A549 (cell line): ENCODE measurements at regions not wholly inside any gene's neighbourhood (a gene's known extent, or its start where the extent isn't known, plus 50 kb on each side); places are given as distances from the start of the nearest gene placed in this dataset.
A peak's percentile ranks its signal among the peaks of the same experiment; 100 is the strongest.

Source experiments
- ATAC-seq, 2 experiments: fragments of 200-7000 bp in 1 of 2; fragments of >200 bp in 1 of 2; cut with Nextera tagmentation in 1 of 2; cut with Tn5 transposase in 1 of 2; 3 replicates each; pipeline versions ENCODE4 v1.8.0 to v1.9.1; 2018 to 2020; ENCODE audit warnings: mild to moderate bottlenecking in 1 of 2, moderate library complexity in 1 of 2
- CTCF ChIA-PET: fragments of 300-600 bp; sonication (Branson Sonifier 250); formaldehyde crosslinking; extraction: SDS; loops from one replicate; lab custom pipeline; 2021; ENCODE audit warnings: antibody characterized with exemption, inconsistent platforms; lab: Yijun Ruan, JAX
- POLR2A ChIA-PET: fragments of 350-600 bp; formaldehyde crosslinking; extraction: SDS; loops from one replicate; lab custom pipeline; 2021; ENCODE audit warnings: antibody characterized with exemption, inconsistent platforms; lab: Yijun Ruan, JAX
- DNase-seq, 2 experiments: peaks; one replicate each; pipeline versions ENCODE4 v3.0.0 to v3.0.0-alpha.2; 2011 to 2016; ENCODE audit warnings: low read depth in 1 of 2, low spot score in 1 of 2
- FAIRE-seq: peaks from 2 replicates; lab custom pipeline; 2011; peaks lifted over from hg19 to GRCh38; lab: Jason Lieb, UNC
- H3K27ac ChIP-seq, 2 experiments: fragments of >200 bp; sonication (Bioruptor Twin); formaldehyde crosslinking; 3 replicates each; pipeline ENCODE4 v1.5.1; 2016 to 2017
- H3K4me1 ChIP-seq: fragments of >200 bp; sonication (Bioruptor Twin); formaldehyde crosslinking; 3 replicates; pipeline ENCODE4 v1.6.1; 2016
- H3K4me2 ChIP-seq: fragments of >200 bp; sonication (Bioruptor Twin); formaldehyde crosslinking; 3 replicates; pipeline ENCODE4 v1.6.1; 2016
- H3K4me3 ChIP-seq: fragments of >200 bp; sonication (Bioruptor Twin); formaldehyde crosslinking; 3 replicates; pipeline ENCODE4 v1.5.1; 2016
- H3K9me3 ChIP-seq: fragments of >200 bp; sonication (Bioruptor Twin); formaldehyde crosslinking; 3 replicates; pipeline ENCODE4 v1.6.1; 2016
- CHD4 ChIP-seq: fragments of 200-600 bp; sonication (generic); IDR thresholded peaks from 2 replicates; pipeline ENCODE4 v1.6.1; 2016; ENCODE audit warnings: antibody characterized with exemption, mild to moderate bottlenecking, borderline replicate concordance
- EHF ChIP-seq: fragments of 250-450 bp; sonication (Bioruptor Pico); IDR thresholded peaks from 2 replicates; pipeline ENCODE4 v1.5.0; 2020; ENCODE audit warnings: mild to moderate bottlenecking
- EHMT2 ChIP-seq: fragments of 200-600 bp; sonication (generic); IDR thresholded peaks from 2 replicates; pipeline ENCODE4 v1.6.1; 2016; ENCODE audit warnings: antibody characterized with exemption, low read depth, mild to moderate bottlenecking, moderate library complexity
- FOSL2 ChIP-seq, 2 experiments: fragments of 450-650 bp in 1 of 2; fragments of >200 bp in 1 of 2; sonication (Bioruptor Twin) in 1 of 2; formaldehyde crosslinking; IDR thresholded peaks; 2 replicates each; pipeline versions ENCODE4 v1.5.0 to v1.6.1; 2016 to 2020; ENCODE audit warnings: mild to moderate bottlenecking in 1 of 2, moderate library complexity in 1 of 2
- HEYL ChIP-seq: fragments of 250-450 bp; sonication (Bioruptor Pico); IDR thresholded peaks from 2 replicates; pipeline ENCODE4 v1.8.0; 2021; ENCODE audit warnings: mild to moderate bottlenecking, moderate library complexity
- HOXA7 ChIP-seq: fragments of 250-450 bp; sonication (Bioruptor Pico); IDR thresholded peaks from 2 replicates; pipeline ENCODE4 v1.5.0; 2020; ENCODE audit warnings: mild to moderate bottlenecking, moderate library complexity
- JUN ChIP-seq, 2 experiments: fragments of >200 bp; sonication (Bioruptor Twin); formaldehyde crosslinking; IDR thresholded peaks; 2 replicates in 1 of 2; 3 replicates in 1 of 2; pipeline ENCODE4 v1.6.1; 2016 to 2017
- KDM1A ChIP-seq: fragments of 200-600 bp; sonication (generic); IDR thresholded peaks from 2 replicates; pipeline ENCODE4 v1.6.1; 2016; ENCODE audit warnings: low read depth, mild to moderate bottlenecking
- MAZ ChIP-seq: fragments of 150-350 bp; IDR thresholded peaks from 2 replicates; pipeline ENCODE4 v1.6.1; 2014; ENCODE audit warnings: antibody characterized with exemption, low read depth, low read length, borderline replicate concordance
- NFE2L2 ChIP-seq: fragments of 150-350 bp; conservative IDR thresholded peaks from 2 replicates; pipeline ENCODE4 v1.6.1; 2014; ENCODE audit warnings: low read length
- NPAS2 ChIP-seq: fragments of 250-450 bp; sonication (Bioruptor Pico); IDR thresholded peaks from 2 replicates; pipeline ENCODE4 v1.8.0; 2022; ENCODE audit warnings: mild to moderate bottlenecking, moderate library complexity, borderline replicate concordance
- NR3C1 ChIP-seq: fragments of >200 bp; sonication (Bioruptor Twin); formaldehyde crosslinking; IDR thresholded peaks from 3 replicates; pipeline ENCODE4 v1.6.1; 2017
- RCOR1 ChIP-seq: fragments of 150-350 bp; IDR thresholded peaks from 2 replicates; pipeline ENCODE4 v1.6.1; 2014; ENCODE audit warnings: antibody characterized with exemption, low read length, low read depth
- TFCP2L1 ChIP-seq: fragments of 250-450 bp; sonication (Bioruptor Pico); IDR thresholded peaks from 2 replicates; pipeline ENCODE4 v1.5.0; 2021; ENCODE audit warnings: mild to moderate bottlenecking
- TP53 ChIP-seq: fragments of 250-450 bp; sonication (Bioruptor Pico); IDR thresholded peaks from 2 replicates; pipeline ENCODE4 v1.5.0; 2021; ENCODE audit warnings: mild to moderate bottlenecking, moderate library complexity
- ZNF302 ChIP-seq: fragments of 250-450 bp; sonication (Bioruptor Pico); IDR thresholded peaks from 2 replicates; pipeline ENCODE4 v1.9.0; 2021; ENCODE audit warnings: inconsistent platforms, mild to moderate bottlenecking, moderate library complexity
- WGBS: methylation state at CpG from one replicate; pipeline ENCODE4 v1.1.6; 2017; ENCODE audit errors: missing lambda C conversion rate; 5-methylcytosine and 5-hydroxymethylcytosine counted together
- TF ChIP-seq, protein P1 (sequence below): IDR thresholded peaks from 2 replicates; pipeline ENCODE4 v1.6.1; 2012
- TF ChIP-seq, protein P2 (sequence below): IDR thresholded peaks from 2 replicates; pipeline ENCODE4 v1.6.1; 2012

DNA sequence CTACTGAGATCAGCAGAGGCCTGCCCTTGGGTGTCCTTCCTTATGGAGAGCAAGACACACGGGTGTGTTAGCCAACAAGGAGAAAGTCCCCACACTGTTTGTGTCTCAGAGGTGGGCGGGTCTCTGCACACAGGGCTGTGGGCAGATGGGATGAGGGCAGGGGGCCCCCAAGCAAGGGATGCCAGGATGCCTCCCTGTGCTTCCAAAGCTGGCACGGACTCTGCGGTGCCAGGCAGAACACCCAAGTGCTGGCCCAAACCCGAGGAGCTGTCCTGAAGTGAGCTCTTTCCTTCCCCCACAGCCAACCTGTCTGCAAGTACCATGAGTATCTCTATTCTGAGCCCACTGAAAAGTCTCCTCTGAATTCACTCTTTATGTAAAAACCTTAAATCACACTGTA lies 273.3 kb downstream of the CTTN start:
- CTCF ChIA-PET, result no interaction called here
- WGBS, result 71% methylated on average over 5 of the region's 5 CpGs
- FAIRE-seq, result no peak

DNA sequence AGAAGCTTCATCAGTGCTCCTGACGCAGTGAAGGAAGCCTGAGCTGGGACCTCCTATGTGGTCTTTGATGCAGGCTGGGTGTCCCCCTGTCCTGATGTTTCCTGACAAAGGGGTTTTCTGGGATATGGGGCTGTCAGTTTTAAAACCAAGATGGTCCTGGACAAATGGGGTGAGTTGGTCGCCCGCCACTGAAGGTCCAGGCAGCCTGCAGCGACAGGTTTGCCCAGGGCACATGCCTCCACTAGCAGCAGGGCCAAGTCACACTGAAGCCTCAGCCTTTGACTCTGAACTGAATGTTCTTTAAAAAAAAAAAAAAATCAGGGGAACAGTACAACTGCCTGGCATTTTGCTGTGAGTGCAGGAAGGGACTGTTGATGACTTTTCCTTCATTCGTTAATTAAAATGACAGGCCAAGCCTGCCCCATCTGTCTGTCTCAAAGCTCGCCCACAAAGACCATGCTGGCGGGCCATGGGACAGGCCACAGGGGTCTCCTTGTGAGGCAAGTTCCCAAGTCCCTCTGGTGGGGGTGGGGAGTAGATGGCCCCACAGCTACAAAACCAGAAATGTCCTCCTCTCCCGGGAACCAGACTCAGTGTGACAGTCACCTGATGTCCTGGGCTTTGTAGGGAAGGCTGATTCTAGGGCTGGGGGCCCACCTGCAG lies 274.8 kb downstream of the CTTN start:
- ATAC-seq (no peak), DNase-seq (no peak), FAIRE-seq (no peak)
- ChIA-PET CTCF (interaction anchor here (0.6 to 0.9 kb wide), 3 partner anchors 12 to 1777 kb away, joined by 3 to 4 read pairs (median 4); no protein-coding TSS in a partner anchor), POLR2A (no interaction called here)
- no peak overlapping the region for H3K4me2 ChIP-seq
- no peaks in the 10 kb centered on the region for H3K9me3 ChIP-seq
- H3K4me3 ChIP-seq, result no peak overlapping the region
- H3K27ac ChIP-seq, result no peak overlapping the region
- WGBS, result 95% methylated on average over 6 of the region's 8 CpGs
- TF ChIP-seq, protein P1, sequence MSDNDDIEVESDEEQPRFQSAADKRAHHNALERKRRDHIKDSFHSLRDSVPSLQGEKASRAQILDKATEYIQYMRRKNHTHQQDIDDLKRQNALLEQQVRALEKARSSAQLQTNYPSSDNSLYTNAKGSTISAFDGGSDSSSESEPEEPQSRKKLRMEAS, result no peak
- TF ChIP-seq NR3C1, result no peak
- no peak for TF ChIP-seq HOXA7 (CRISPR knock-in tag)
- no peak for TF ChIP-seq MAZ
- no peak for TF ChIP-seq EHMT2
- H3K4me1 ChIP-seq, result no peaks in the 10 kb centered on the region

More for the DNA sequence above, 273.3 kb downstream of the CTTN start:
- DNase-seq (no peak), ATAC-seq (no peak)
- Histone ChIP-seq H3K4me2 (no peak overlapping the region), H3K4me1 (no peaks in the 10 kb centered on the region), H3K27ac (no peak overlapping the region), H3K9me3 (no peaks in the 10 kb centered on the region), H3K4me3 (no peak overlapping the region)
- POLR2A ChIA-PET, result no interaction called here
- TF ChIP-seq FOSL2 (IDR thresholded peaks at IDR 0.05) (no peak), FOSL2 (CRISPR knock-in tag; IDR thresholded peaks at IDR 0.05) (no peak), TP53 (CRISPR knock-in tag) (no peak), HEYL (CRISPR knock-in tag) (no peak), RCOR1 (no peak), NPAS2 (no peak), ZNF302 (no peak), KDM1A (no peak), NFE2L2 (no peak), HOXA7 (CRISPR knock-in tag) (no peak), EHF (CRISPR knock-in tag) (no peak)

DNA sequence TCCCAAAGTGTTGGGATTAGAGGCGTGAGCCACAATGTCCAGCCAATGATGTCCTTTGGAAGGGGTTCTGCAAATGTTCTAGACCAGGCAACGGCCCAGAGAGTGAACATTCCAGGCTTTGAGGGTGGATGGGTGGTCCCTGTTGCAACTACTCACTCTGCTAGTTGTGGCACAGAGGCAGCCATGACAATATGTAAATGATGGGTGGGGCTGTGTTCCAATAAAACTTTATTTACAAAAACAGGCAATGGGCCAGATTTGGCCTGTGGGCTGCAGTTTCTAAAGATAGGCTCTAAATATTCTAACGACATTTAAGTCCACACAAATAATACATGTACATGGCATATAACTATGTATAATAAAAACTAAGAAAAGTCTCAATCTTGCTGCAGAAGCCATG lies 276.3 kb downstream of the CTTN start:
- ChIA-PET CTCF (no interaction called here), POLR2A (no interaction called here)
- H3K4me3 ChIP-seq, result no peak overlapping the region
- TF ChIP-seq RCOR1, result no peak
- TF ChIP-seq JUN (IDR thresholded peaks at IDR 0.05), result no peak
- TF ChIP-seq TFCP2L1 (CRISPR knock-in tag), result no peak
- ATAC-seq, result no peak
- no peaks in the 10 kb centered on the region for H3K9me3 ChIP-seq
- no peak for DNase-seq
- H3K4me2 ChIP-seq, result no peak overlapping the region
- WGBS, result 95% methylated on average over 3 of the region's 3 CpGs
- H3K4me1 ChIP-seq, result no peaks in the 10 kb centered on the region
- no peak for FAIRE-seq
- H3K27ac ChIP-seq, result no peak overlapping the region

- Histone ChIP-seq H3K4me2 (no peak overlapping the region), H3K9me3 (no peaks in the 10 kb centered on the region), H3K4me3 (no peak overlapping the region), H3K27ac (no peak overlapping the region), H3K4me1 (no peaks in the 10 kb centered on the region)
- POLR2A ChIA-PET, result no interaction called here
- ATAC-seq (no peak), DNase-seq (peak in 1 of 2 experiments; percentile 11), FAIRE-seq (no peak)
- WGBS, result 60% methylated on average over 5 of the region's 7 CpGs
- no peak for TF ChIP-seq RCOR1
- TF ChIP-seq, protein P2, sequence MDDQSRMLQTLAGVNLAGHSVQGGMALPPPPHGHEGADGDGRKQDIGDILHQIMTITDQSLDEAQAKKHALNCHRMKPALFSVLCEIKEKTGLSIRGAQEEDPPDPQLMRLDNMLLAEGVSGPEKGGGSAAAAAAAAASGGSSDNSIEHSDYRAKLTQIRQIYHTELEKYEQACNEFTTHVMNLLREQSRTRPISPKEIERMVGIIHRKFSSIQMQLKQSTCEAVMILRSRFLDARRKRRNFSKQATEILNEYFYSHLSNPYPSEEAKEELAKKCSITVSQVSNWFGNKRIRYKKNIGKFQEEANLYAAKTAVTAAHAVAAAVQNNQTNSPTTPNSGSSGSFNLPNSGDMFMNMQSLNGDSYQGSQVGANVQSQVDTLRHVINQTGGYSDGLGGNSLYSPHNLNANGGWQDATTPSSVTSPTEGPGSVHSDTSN, result no peak
- TF ChIP-seq EHMT2, result no peak
- TF ChIP-seq CHD4, result no peak
- CTCF ChIA-PET, result no interaction called here
These were observed 277.5 kb downstream of the CTTN start for GRCh38 chr11:70675697-70676374.
